HEK293 (cell line): ENCODE measurements at regions not wholly inside any gene's neighbourhood (a gene's known extent, or its start where the extent isn't known, plus 50 kb on each side); places are given as distances from the start of the nearest gene placed in this dataset.

ENCODE experiments used
- CTCF ChIA-PET: fragments of 350-600 bp; formaldehyde crosslinking; extraction: SDS; loops from one replicate; lab custom pipeline; 2021; ENCODE audit warnings: antibody characterized with exemption; lab: Yijun Ruan, JAX
- POLR2A ChIA-PET: fragments of 300-600 bp; formaldehyde crosslinking; extraction: SDS; loops from one replicate; lab custom pipeline; 2020; ENCODE audit warnings: antibody characterized with exemption, inconsistent platforms; lab: Yijun Ruan, JAX
- H3K27ac ChIP-seq: fragments of 200-500 bp; sonication (Bioruptor generic); 2 replicates; pipeline ENCODE4 v1.5.1; 2014; ENCODE audit warnings: low read depth, low read length, control low read depth, inconsistent platforms; ENCODE audit errors: extremely low read depth
- H3K36me3 ChIP-seq, 2 experiments: fragments of 200-500 bp in 1 of 2; sonication (Bioruptor generic) in 1 of 2; 1 replicate in 1 of 2; 2 replicates in 1 of 2; pipeline ENCODE4 v1.5.1; 2014 to 2017; ENCODE audit warnings: inconsistent platforms in 2 of 2, low read length in 2 of 2; ENCODE audit not compliant: control insufficient read depth in 2 of 2, insufficient read depth in 1 of 2
- H3K4me1 ChIP-seq: fragments of 200-500 bp; sonication (Bioruptor generic); 2 replicates; pipeline ENCODE4 v1.5.1; 2014; ENCODE audit warnings: mild to moderate bottlenecking, low read length, inconsistent platforms; ENCODE audit not compliant: control insufficient read depth, insufficient read depth
- H3K4me3 ChIP-seq: 2 replicates; pipeline ENCODE4 v1.5.1; 2011; ENCODE audit warnings: low read depth, mild to moderate bottlenecking, control low read depth, low read length, moderate library complexity
- H3K9me3 ChIP-seq: fragments of 200-500 bp; sonication (Bioruptor generic); 2 replicates; pipeline ENCODE4 v1.5.1; 2014; ENCODE audit warnings: low read depth, low read length, inconsistent platforms; ENCODE audit not compliant: control insufficient read depth, insufficient read depth
- HOXC10 ChIP-seq: sonication (generic); formaldehyde crosslinking; IDR thresholded peaks from 2 replicates; pipeline ENCODE4 v1.8.1; 2023; ENCODE audit warnings: mild to moderate bottlenecking, missing genetic modification reagents
- HOXD13 ChIP-seq: sonication (generic); formaldehyde crosslinking; IDR thresholded peaks from 2 replicates; pipeline ENCODE4 v1.8.0; 2022; ENCODE audit warnings: missing genetic modification reagents, borderline replicate concordance
- PATZ1 ChIP-seq: fragments of 450-650 bp; formaldehyde crosslinking; IDR thresholded peaks from 2 replicates; pipeline ENCODE4 v1.5.1; 2016; ENCODE audit warnings: missing biosample characterization, missing genetic modification characterization
- ZEB2 ChIP-seq: fragments of 450-650 bp; formaldehyde crosslinking; IDR thresholded peaks from 2 replicates; pipeline ENCODE4 v1.5.1; 2016; ENCODE audit warnings: missing biosample characterization, missing genetic modification characterization
- ZNF138 ChIP-seq: fragments of 450-650 bp; formaldehyde crosslinking; IDR thresholded peaks from 2 replicates; pipeline ENCODE4 v1.5.1; 2016; ENCODE audit warnings: missing biosample characterization, missing genetic modification characterization, borderline replicate concordance
- ZNF175 ChIP-seq: fragments of 450-650 bp; formaldehyde crosslinking; IDR thresholded peaks from 2 replicates; pipeline ENCODE4 v1.5.1; 2016; ENCODE audit warnings: missing biosample characterization, missing genetic modification characterization
- ZNF223 ChIP-seq: fragments of 450-650 bp; formaldehyde crosslinking; IDR thresholded peaks from 2 replicates; pipeline ENCODE4 v1.5.1; 2016; ENCODE audit warnings: missing biosample characterization, missing genetic modification characterization
- ZNF266 ChIP-seq: fragments of 450-650 bp; formaldehyde crosslinking; IDR thresholded peaks from 2 replicates; pipeline ENCODE4 v1.5.1; 2016; ENCODE audit warnings: missing biosample characterization, missing genetic modification characterization, low read depth
- ZNF324 ChIP-seq: fragments of 450-650 bp; formaldehyde crosslinking; IDR thresholded peaks from 2 replicates; pipeline ENCODE4 v1.5.1; 2016; ENCODE audit warnings: missing biosample characterization, missing genetic modification characterization
- ZNF423 ChIP-seq: fragments of 450-650 bp; formaldehyde crosslinking; IDR thresholded peaks from 2 replicates; pipeline ENCODE4 v1.5.1; 2016; ENCODE audit warnings: missing biosample characterization, missing genetic modification characterization
- ZNF426 ChIP-seq: fragments of 450-650 bp; formaldehyde crosslinking; IDR thresholded peaks from 2 replicates; pipeline ENCODE4 v1.5.1; 2017; ENCODE audit warnings: missing biosample characterization, missing genetic modification characterization, mild to moderate bottlenecking, inconsistent platforms, moderate library complexity
- ZNF530 ChIP-seq: fragments of 450-650 bp; formaldehyde crosslinking; IDR thresholded peaks from 2 replicates; pipeline ENCODE4 v1.5.1; 2016; ENCODE audit warnings: low read depth, missing biosample characterization, missing genetic modification characterization
- ZNF610 ChIP-seq: fragments of 450-650 bp; formaldehyde crosslinking; IDR thresholded peaks from 2 replicates; pipeline ENCODE4 v1.5.1; 2016; ENCODE audit warnings: missing biosample characterization, missing genetic modification characterization, borderline replicate concordance
- ZNF704 ChIP-seq: fragments of 450-650 bp; formaldehyde crosslinking; IDR thresholded peaks from 2 replicates; pipeline ENCODE4 v1.5.1; 2016; ENCODE audit warnings: missing biosample characterization, missing genetic modification characterization
- ZNF785 ChIP-seq: fragments of 450-650 bp; formaldehyde crosslinking; IDR thresholded peaks from 2 replicates; pipeline ENCODE4 v1.5.1; 2016; ENCODE audit warnings: missing biosample characterization, missing genetic modification characterization
- ZSCAN16 ChIP-seq: fragments of 450-650 bp; formaldehyde crosslinking; IDR thresholded peaks from 2 replicates; pipeline ENCODE4 v1.5.1; 2016; ENCODE audit warnings: missing biosample characterization, missing genetic modification characterization
- ZXDB ChIP-seq: fragments of 450-650 bp; formaldehyde crosslinking; IDR thresholded peaks from 2 replicates; pipeline ENCODE4 v1.5.1; 2016; ENCODE audit warnings: missing biosample characterization, missing genetic modification characterization
- TF ChIP-seq, protein P1 (sequence below): fragments of 450-650 bp; IDR thresholded peaks from 2 replicates; pipeline ENCODE4 v1.5.1; 2018; ENCODE audit warnings: missing biosample characterization, mild to moderate bottlenecking, missing genetic modification characterization

- Histone ChIP-seq H3K9me3 (no peaks in the 10 kb centered on the region), H3K4me1 (no peaks in the 10 kb centered on the region), H3K27ac (no peak overlapping the region)
- POLR2A ChIA-PET = no interaction called here
- TF ChIP-seq ZNF266 (tag by site-specific recombination) = no peak
- TF ChIP-seq, all 188 proteins: peak for 0
- CTCF ChIA-PET = no interaction called here
- H3K36me3 ChIP-seq = no peaks in the 10 kb centered on the region
- H3K4me3 ChIP-seq = no peak overlapping the region
These were observed 711.3 kb upstream of the GJE1 start for GRCh38 chr6:141421378-141421777.

DNA sequence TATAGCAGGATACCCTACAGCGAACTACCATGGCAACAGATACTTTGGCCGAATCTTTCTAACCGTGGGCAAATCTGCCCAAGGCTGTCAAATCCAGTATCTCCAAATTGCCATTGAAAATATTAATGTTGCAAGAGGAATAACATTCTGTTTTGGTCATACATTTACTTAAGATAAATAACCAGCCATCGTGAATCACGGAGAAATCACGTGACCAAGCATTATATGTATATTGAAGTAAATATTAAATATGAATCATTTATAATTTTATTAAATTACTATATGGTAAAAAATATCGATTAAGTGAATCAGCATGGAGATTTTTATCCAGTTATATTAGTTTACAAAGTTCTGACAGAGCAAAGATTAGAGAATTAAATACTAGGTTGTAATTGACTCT, 714.6 kb upstream of the GJE1 start:
- TF ChIP-seq ZSCAN16 (no peak), ZNF423 (tag by site-specific recombination) (no peak), HOXC10 (CRISPR knock-in tag) (no peak), ZNF426 (tag by site-specific recombination) (no peak), ZNF175 (no peak), ZNF530 (tag by site-specific recombination) (no peak), ZNF138 (tag by site-specific recombination) (no peak), PATZ1 (tag by site-specific recombination) (no peak), ZNF223 (tag by site-specific recombination) (no peak), ZNF785 (no peak), ZEB2 (tag by site-specific recombination) (no peak), ZNF704 (tag by site-specific recombination) (no peak), ZXDB (tag by site-specific recombination) (no peak), ZNF610 (tag by site-specific recombination) (no peak), HOXD13 (no peak)
- TF ChIP-seq, protein P1, sequence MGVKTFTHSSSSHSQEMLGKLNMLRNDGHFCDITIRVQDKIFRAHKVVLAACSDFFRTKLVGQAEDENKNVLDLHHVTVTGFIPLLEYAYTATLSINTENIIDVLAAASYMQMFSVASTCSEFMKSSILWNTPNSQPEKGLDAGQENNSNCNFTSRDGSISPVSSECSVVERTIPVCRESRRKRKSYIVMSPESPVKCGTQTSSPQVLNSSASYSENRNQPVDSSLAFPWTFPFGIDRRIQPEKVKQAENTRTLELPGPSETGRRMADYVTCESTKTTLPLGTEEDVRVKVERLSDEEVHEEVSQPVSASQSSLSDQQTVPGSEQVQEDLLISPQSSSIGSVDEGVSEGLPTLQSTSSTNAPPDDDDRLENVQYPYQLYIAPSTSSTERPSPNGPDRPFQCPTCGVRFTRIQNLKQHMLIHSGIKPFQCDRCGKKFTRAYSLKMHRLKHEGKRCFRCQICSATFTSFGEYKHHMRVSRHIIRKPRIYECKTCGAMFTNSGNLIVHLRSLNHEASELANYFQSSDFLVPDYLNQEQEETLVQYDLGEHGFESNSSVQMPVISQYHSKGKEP = no peak
- TF ChIP-seq, all 188 proteins: peak for 0
- POLR2A ChIA-PET = no interaction called here
- H3K36me3 ChIP-seq = no peaks in the 10 kb centered on the region
- no peaks in the 10 kb centered on the region for H3K4me1 ChIP-seq
- H3K4me3 ChIP-seq = no peak overlapping the region
- no peaks in the 10 kb centered on the region for H3K9me3 ChIP-seq
- H3K27ac ChIP-seq = no peak overlapping the region
- CTCF ChIA-PET = no interaction called here

DNA sequence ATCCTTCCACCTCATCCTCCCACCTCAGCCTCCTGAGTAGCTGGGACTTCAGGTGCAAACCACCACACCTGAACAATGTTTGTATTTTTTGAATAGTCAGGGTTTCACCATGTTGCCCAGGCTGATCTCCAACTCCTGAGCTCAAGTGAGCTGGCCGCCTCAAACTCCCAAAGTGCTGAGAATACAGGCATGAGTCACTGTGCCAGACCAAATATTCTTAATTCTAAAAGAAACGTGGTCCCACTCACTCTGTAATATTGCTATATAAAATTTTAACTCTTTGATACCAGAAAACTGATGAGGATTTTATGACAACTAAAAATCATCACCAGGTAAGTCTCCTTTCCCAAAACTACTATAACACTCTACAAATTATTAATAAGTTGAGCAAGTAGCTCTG, 716.8 kb upstream of the GJE1 start:
- Histone ChIP-seq H3K9me3 (no peaks in the 10 kb centered on the region), H3K4me1 (no peaks in the 10 kb centered on the region), H3K36me3 (no peaks in the 10 kb centered on the region), H3K27ac (no peak overlapping the region)
- POLR2A ChIA-PET = no interaction called here
- TF ChIP-seq ZNF324 (tag by site-specific recombination) = no peak
- TF ChIP-seq, all 188 proteins: peak for 0
- CTCF ChIA-PET = no interaction called here
- no peak overlapping the region for H3K4me3 ChIP-seq
